IMR-90 (cell line): ENCODE measurements at regions not wholly inside any gene's neighbourhood (a gene's known extent, or its start where the extent isn't known, plus 50 kb on each side); places are given as distances from the start of the nearest gene placed in this dataset.

Experiments
- ATAC-seq: fragments of 200-7000 bp; cut with Tn5 transposase; 2 replicates; pipeline ENCODE4 v1.9.1; 2020; ENCODE audit warnings: low read depth, mild to moderate bottlenecking, moderate library complexity
- BruUV-seq: library from RNA; stranded (reverse); fragments of 400-500 nt; replicated peaks from 2 replicates; lab custom pipeline; 2021; lab: Mats Ljungman, UMichigan
- CTCF ChIA-PET: fragments of 300-600 bp; formaldehyde crosslinking; extraction: SDS; loops from one replicate; lab custom pipeline; 2021; ENCODE audit warnings: antibody characterized with exemption; lab: Yijun Ruan, JAX
- POLR2A ChIA-PET: fragments of 300-600 bp; sonication (Branson Sonifier 250); formaldehyde crosslinking; loops from one replicate; lab custom pipeline; 2022; ENCODE audit warnings: antibody characterized with exemption; ENCODE audit not compliant: unreplicated experiment; lab: Charles Lee
- DNase-seq: peaks from one replicate; pipeline ENCODE4 v3.0.0; 2013
- H2AFZ ChIP-seq: replicated peaks from 2 replicates; pipeline ENCODE3; 2013; ENCODE audit warnings: low read length, mild to moderate bottlenecking; ENCODE audit not compliant: poor library complexity
- H2AK5ac ChIP-seq: 2 replicates; pipeline ENCODE4 v1.6.1; 2013; ENCODE audit warnings: low read depth, low read length, inconsistent platforms
- H2AK9ac ChIP-seq: replicated peaks from 2 replicates; pipeline ENCODE3; 2013; ENCODE audit warnings: mild to moderate bottlenecking, low read depth, low read length, moderate library complexity; ENCODE audit not compliant: poor library complexity
- H2BK120ac ChIP-seq: 2 replicates; pipeline ENCODE4 v1.6.1; 2013; ENCODE audit warnings: low read depth, low read length, inconsistent platforms
- H2BK15ac ChIP-seq: 3 replicates; pipeline ENCODE4 v1.6.1; 2013; ENCODE audit warnings: low read depth, low read length, inconsistent platforms
- H2BK20ac ChIP-seq: 2 replicates; pipeline ENCODE4 v1.6.1; 2013; ENCODE audit warnings: low read depth, mild to moderate bottlenecking, inconsistent platforms, low read length, moderate library complexity
- H2BK5ac ChIP-seq: 2 replicates; pipeline ENCODE4 v1.6.1; 2013; ENCODE audit warnings: mild to moderate bottlenecking, low read depth, low read length, inconsistent platforms; ENCODE audit not compliant: poor library complexity, severe bottlenecking
- H3K14ac ChIP-seq: replicated peaks from 2 replicates; pipeline ENCODE4 v1.6.1; 2013; ENCODE audit warnings: low read depth, low read length, inconsistent platforms
- H3K18ac ChIP-seq: 2 replicates; pipeline ENCODE4 v1.6.1; 2013; ENCODE audit warnings: low read depth, low read length, control low read depth
- H3K23ac ChIP-seq: 2 replicates; pipeline ENCODE4 v1.6.1; 2013; ENCODE audit warnings: low read depth, low read length, inconsistent platforms
- H3K27ac ChIP-seq: 2 replicates; pipeline ENCODE4 v1.5.1; 2013; ENCODE audit warnings: mild to moderate bottlenecking, control low read depth, low read length; ENCODE audit not compliant: insufficient read depth
- H3K27me3 ChIP-seq: 2 replicates; pipeline ENCODE4 v1.6.1; 2013; ENCODE audit warnings: low read length; ENCODE audit not compliant: control insufficient read depth, insufficient read depth
- H3K36me3 ChIP-seq: 2 replicates; pipeline ENCODE4 v1.6.1; 2013; ENCODE audit warnings: low read length, mixed read lengths; ENCODE audit not compliant: control insufficient read depth, insufficient read depth
- H3K4ac ChIP-seq: 2 replicates; pipeline ENCODE4 v1.6.1; 2013; ENCODE audit warnings: low read depth, low read length, inconsistent platforms
- H3K4me1 ChIP-seq: 2 replicates; pipeline ENCODE4 v1.6.1; 2013; ENCODE audit warnings: low read length, mixed read lengths; ENCODE audit not compliant: control insufficient read depth, insufficient read depth
- H3K4me2 ChIP-seq: 2 replicates; pipeline ENCODE4 v1.6.1; 2013; ENCODE audit warnings: low read depth, mild to moderate bottlenecking, control low read depth, low read length, moderate library complexity
- H3K4me3 ChIP-seq: 2 replicates; pipeline ENCODE4 v1.5.1; 2013; ENCODE audit warnings: low read depth, mild to moderate bottlenecking, control low read depth, low read length, moderate library complexity; ENCODE audit not compliant: insufficient read depth
- H3K56ac ChIP-seq: 2 replicates; pipeline ENCODE4 v1.6.1; 2013; ENCODE audit warnings: low read length, inconsistent platforms; ENCODE audit not compliant: insufficient read depth; ENCODE audit errors: extremely low read depth
- H3K79me1 ChIP-seq, 2 experiments: 2 replicates each; pipeline ENCODE4 v1.6.1; 2013; ENCODE audit warnings: low read length in 2 of 2, inconsistent platforms in 1 of 2, low read depth in 1 of 2
- H3K9ac ChIP-seq: 2 replicates; pipeline ENCODE4 v1.6.1; 2013; ENCODE audit warnings: low read depth, low read length, control low read depth
- H3K9me1 ChIP-seq: 2 replicates; pipeline ENCODE4 v1.6.1; 2013; ENCODE audit warnings: low read length, inconsistent platforms; ENCODE audit not compliant: insufficient read depth
- H3K9me3 ChIP-seq: 2 replicates; pipeline ENCODE4 v1.6.1; 2013; ENCODE audit warnings: low read length; ENCODE audit not compliant: control insufficient read depth, insufficient read depth
- H4K20me1 ChIP-seq: 2 replicates; pipeline ENCODE4 v1.6.1; 2013; ENCODE audit warnings: low read length, inconsistent platforms; ENCODE audit not compliant: insufficient read depth
- H4K5ac ChIP-seq: 2 replicates; pipeline ENCODE4 v1.6.1; 2013; ENCODE audit warnings: mild to moderate bottlenecking, low read depth, low read length, control low read depth
- H4K8ac ChIP-seq, 2 experiments: 2 replicates each; pipeline ENCODE4 v1.6.1; 2013; ENCODE audit warnings: low read depth in 2 of 2, low read length in 2 of 2, control low read depth in 1 of 2, inconsistent platforms in 1 of 2
- H4K91ac ChIP-seq: 2 replicates; pipeline ENCODE4 v1.6.1; 2013; ENCODE audit warnings: low read depth, low read length, inconsistent platforms; ENCODE audit not compliant: insufficient read depth
- MAFK ChIP-seq: IDR thresholded peaks from 2 replicates; pipeline ENCODE4 v1.6.1; 2012; ENCODE audit warnings: low read depth, low read length, improper control_type of control experiment
- NFE2L2 ChIP-seq: fragments of 150-350 bp; IDR thresholded peaks from 2 replicates; pipeline ENCODE4 v1.6.1; 2016; ENCODE audit warnings: low read depth, mild to moderate bottlenecking, low read length
- RAD21 ChIP-seq: IDR thresholded peaks from 2 replicates; pipeline ENCODE4 v1.6.1; 2012; ENCODE audit warnings: low read length, improper control_type of control experiment
- RCOR1 ChIP-seq: IDR thresholded peaks from 2 replicates; pipeline ENCODE4 v1.6.1; 2012; ENCODE audit warnings: mild to moderate bottlenecking, low read length, improper control_type of control experiment; ENCODE audit not compliant: insufficient replicate concordance
- RFX5 ChIP-seq: IDR thresholded peaks from 2 replicates; pipeline ENCODE4 v1.8.0; 2012; ENCODE audit warnings: low read depth, mild to moderate bottlenecking, low read length, moderate library complexity
- USF2 ChIP-seq: fragments of 150-350 bp; IDR thresholded peaks from 2 replicates; pipeline ENCODE4 v1.6.1; 2017; ENCODE audit warnings: mild to moderate bottlenecking, antibody characterized with exemption, low read length, low read depth
- WGBS, 2 experiments: methylation state at CpG; one replicate each; pipeline versions ENCODE4 v1.1.5 to v1.1.7; 2013; ENCODE audit warnings: missing lambda C conversion rate in 2 of 2; ENCODE audit not compliant: insufficient read length in 1 of 2; ENCODE audit errors: extremely low coverage in 2 of 2; 5-methylcytosine and 5-hydroxymethylcytosine counted together
- dilution Hi-C: fragments of 300-500 bp; cut with HindIII; formaldehyde crosslinking; loops from one replicate; pipeline ENCODE4 v1.14.3; 2018; ENCODE audit warnings: low sequenced_read_pairs; ENCODE audit not compliant: unreplicated experiment
- in situ Hi-C: fragments of 300-500 bp; cut with MboI; formaldehyde crosslinking; loops from 3 replicates; pipeline ENCODE4 v1.14.3; 2019; ENCODE audit warnings: low sequenced_read_pairs, inconsistent platforms, mixed read lengths
- intact Hi-C: fragments of 100-400 bp; cut with micrococcal nuclease; formaldehyde crosslinking; loops from 2 replicates; pipeline ENCODE4 v1.10.0; 2022

- H2AK5ac ChIP-seq: no peak overlapping the region
- POLR2A ChIA-PET: no interaction called here
- no peak overlapping the region for H3K18ac ChIP-seq
- no peak overlapping the region for H3K4me2 ChIP-seq
- H3K14ac ChIP-seq: no peak overlapping the region
- no peak overlapping the region for H2BK20ac ChIP-seq
- peaks cover 17% of the 10 kb centered on the region for H3K27me3 ChIP-seq
- H2AK9ac ChIP-seq: no peak overlapping the region
- H4K91ac ChIP-seq: no peak overlapping the region
- CTCF ChIA-PET: no interaction called here
- no peak overlapping the region for H4K5ac ChIP-seq
- no peak overlapping the region for H2BK120ac ChIP-seq
- dilution Hi-C loops (no loop called here), intact Hi-C loops (no loop called here), in situ Hi-C loops (no loop called here)
- H3K56ac ChIP-seq: no peak overlapping the region; the same call in 1 of the 2 replicates
- BruUV-seq: no TSS peak
- H3K79me1 ChIP-seq: no peaks in the 10 kb centered on the region
- no peaks in the 10 kb centered on the region for H4K20me1 ChIP-seq
- no peaks in the 10 kb centered on the region for H3K4me1 ChIP-seq
- H3K23ac ChIP-seq: no peak overlapping the region
- no peak overlapping the region for H3K4me3 ChIP-seq
- no peak overlapping the region for H2AFZ ChIP-seq
- H3K27ac ChIP-seq: no peak overlapping the region
- no peaks in the 10 kb centered on the region for H3K9me1 ChIP-seq
- ATAC-seq: no peak
- H2BK5ac ChIP-seq: no peak overlapping the region
- DNase-seq: no peak
- H3K9ac ChIP-seq: no peak overlapping the region
- WGBS, 2 experiments: 78% methylated on average over 3 of the region's 5 CpGs; no CpG with 5 or more reads in 1 of the 2 experiments
- no peak overlapping the region for H4K8ac ChIP-seq
- TF ChIP-seq RFX5 (no peak), USF2 (no peak), NFE2L2 (no peak), MAFK (no peak), RCOR1 (no peak), RAD21 (no peak)
- H3K36me3 ChIP-seq: no peaks in the 10 kb centered on the region
- H2BK15ac ChIP-seq: no peak overlapping the region
- H3K4ac ChIP-seq: no peak overlapping the region
- H3K9me3 ChIP-seq: no peaks in the 10 kb centered on the region
Measured at GRCh38 chr5:154131817-154132216, 58.7 kb upstream of the GALNT10 start.
